ENCODE measurements at regions not wholly inside any gene's neighbourhood (a gene's known extent, or its start where the extent isn't known, plus 50 kb on each side); places are given as distances from the start of the nearest gene placed in this dataset.
A peak's percentile ranks its signal among the peaks of the same experiment; 100 is the strongest.

DNA sequence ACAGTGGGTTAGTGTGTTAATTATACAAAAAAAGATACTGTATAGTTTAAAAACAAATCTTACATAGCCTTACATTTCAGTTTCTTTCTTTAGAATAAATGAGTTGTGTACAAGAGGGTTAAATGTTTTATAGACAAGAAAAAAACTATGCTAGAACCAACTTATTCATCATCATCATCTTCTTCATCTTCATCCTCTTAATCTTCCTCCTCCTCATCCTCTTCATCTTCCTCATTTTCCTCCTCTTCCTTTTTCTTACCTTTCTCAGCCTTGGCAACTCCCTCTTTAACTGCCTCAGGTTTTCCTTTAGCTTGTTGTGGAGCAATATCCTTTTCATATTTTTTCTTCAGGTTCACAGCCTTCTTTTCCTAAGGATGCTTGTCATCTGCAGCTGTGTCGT lies 53.7 kb downstream of the RPS12 start:
- DNase-seq (ENCODE audit: low spot score): no peak

DNA sequence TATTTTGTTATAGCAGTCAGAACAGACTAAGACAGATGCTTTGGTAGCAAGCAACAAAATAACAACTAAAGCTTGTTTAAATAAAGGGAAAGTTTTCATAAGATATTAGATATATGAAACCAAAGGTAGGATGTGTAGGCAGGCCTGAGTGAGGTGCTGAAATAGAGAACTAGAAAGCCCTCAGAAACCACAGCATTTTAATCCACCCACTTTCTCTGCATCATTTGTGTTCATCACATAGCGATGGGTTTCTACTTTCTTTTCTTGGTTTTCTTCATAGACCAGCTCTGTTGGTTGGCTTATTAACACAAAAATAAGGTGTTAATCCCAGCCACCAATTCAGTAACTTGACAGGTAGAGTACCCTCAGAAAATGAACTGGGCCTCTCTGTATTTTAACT lies 58.6 kb downstream of the RPS12 start:
- no peak for DNase-seq (ENCODE audit: low spot score)

DNA sequence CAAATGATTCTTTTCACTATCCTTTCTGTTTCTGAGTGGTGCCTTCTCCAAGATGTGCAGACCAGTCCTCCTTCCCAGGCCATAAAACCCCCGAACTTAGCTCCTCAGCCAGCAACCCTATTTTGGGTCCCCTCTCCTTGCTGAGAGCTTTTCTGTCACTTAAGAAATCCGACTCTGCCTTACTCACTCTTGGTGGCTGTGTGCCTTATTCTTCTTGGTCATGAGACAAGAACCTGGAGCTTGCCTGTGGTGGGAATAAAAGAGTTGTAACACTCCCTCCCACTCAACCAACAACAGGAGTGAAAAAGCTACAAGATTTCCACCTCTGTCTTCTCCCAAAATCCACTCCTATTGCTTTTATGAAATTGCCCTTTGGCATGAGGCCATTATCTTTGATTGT lies 62.6 kb downstream of the RPS12 start:
- DNase-seq (ENCODE audit: low spot score): no peak

DNA sequence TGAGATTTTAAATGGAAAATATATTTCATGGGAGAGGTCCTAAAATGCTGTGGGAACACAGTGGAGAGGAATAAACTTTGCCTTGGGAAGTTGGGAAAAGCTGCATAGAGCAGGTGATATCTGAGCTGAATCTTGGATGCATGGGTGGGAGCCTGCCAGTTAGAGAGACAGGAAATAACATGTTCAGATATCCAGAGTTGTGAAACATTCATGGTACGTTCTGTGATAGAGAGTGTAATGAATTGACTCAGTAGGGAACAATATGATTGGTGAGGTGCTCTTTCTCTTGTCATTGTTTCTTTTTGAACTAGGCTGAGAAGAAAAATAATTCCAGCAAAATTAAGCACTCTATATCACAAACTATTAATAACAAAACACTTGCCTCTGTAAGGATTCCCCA lies 72.8 kb downstream of the RPS12 start:
- DNase-seq (ENCODE audit: low spot score): no peak

DNA sequence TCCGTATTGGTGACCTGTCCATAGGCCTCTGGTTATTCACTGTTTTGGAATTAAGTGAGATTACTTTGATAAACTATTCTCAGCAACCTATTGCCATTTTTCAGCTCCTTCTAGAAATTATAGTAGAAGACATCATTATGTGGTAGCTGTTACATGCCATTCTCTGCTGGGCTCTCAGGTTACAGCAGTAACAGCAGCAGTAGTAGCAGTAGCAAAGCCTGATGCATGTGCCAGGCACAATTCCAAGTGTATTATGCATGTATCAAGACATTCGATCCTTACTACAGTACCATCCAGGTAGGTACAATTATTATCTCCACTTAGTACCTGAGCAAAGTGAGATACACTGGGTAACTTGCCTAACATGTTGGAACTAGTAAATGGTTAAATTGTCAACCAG lies 74.3 kb downstream of the RPS12 start:
- DNase-seq (ENCODE audit: low spot score): no peak

DNA sequence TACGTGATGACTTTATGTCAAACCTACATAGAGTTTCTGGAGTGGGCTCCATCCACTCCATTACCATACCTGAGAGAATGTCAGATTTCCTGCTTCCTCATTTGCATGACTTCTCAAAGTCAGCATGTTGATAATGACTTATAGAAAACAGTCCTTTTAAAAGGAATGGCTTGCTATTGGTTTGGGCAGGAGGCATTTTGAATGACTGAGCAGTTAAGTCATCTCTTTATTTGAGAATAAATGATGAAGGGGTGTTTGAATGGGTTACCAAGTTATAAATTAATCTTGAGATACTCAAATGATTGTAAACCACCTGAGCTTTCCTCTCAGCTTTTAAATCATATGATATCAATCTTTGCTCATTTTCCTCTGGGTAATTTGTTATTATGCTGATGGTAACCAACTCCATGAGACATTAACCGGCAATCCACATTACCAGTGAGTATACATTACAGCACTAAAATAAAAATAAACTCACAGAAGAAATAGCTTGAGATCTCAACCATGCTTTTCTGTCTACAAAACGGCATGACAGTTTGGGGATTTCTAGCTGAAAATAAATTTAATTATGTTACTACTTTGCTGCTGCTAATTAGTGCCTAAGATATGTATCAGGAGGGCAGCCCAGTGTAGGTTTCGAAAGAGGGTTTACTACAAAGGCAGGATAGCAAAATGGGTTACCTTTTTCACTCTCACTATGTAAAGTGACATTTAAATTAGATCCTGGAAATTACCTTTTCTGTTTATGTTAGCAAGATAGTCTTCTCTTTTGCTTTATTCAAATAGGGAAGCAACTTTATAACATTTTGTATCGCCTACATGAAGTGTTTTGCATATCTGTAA lies 78.8 kb downstream of the RPS12 start:
- no peak for DNase-seq (ENCODE audit: low spot score)

DNA sequence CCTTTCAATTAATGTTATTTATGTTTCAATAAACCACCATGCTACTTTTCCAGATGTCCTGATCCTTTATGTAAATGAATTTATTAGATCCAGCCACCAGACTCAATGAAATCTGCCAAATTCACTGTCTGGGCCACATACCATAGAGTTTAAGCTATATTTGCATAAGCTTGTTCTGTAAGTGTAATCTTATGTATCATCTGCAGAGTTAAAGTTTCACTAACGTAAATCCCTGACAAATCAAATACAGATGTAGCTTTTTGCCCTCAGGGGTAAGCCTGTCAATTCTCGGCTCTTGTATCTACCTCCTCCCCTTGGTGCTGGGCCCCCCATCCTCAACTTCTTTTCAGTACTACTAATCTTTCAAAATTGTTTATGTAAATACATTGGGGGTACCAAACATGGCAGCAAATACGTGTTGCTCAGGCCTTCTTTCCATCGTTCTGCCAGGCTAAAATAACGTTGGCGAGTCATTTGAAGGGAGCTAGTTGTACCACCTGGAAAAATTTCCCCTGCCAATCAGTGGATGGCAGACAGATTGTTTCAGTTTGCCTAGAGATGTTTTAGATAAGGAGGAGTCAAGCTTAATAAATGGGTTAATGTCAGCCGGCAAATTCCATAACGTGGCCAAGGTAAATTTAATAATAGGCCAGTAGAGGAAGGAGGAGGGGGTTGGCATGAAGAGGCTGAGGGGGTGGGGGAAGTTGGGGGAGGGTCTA lies 79.6 kb downstream of the RPS12 start:
- DNase-seq (ENCODE audit: low spot score): no peak

DNA sequence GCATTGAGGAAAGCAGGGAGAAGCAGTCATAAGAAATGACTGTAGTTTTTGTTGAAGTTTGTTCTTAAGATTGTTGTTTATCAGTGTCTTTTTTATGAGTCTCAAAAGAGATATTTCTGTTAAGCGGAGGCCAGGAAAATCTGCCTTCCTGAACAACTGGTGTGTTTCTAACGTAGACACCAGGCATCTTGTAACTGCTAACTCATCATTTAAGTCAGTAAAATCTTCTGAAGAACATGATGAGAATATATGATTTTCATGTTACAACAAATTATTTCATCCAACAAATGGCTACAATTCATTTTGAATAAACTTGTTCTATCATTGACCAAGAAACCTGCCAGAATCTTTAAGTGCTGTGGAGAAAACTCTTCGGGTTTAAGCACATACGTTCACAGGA lies 84.0 kb downstream of the RPS12 start:
- DNase-seq (ENCODE audit: low spot score): no peak

DNA sequence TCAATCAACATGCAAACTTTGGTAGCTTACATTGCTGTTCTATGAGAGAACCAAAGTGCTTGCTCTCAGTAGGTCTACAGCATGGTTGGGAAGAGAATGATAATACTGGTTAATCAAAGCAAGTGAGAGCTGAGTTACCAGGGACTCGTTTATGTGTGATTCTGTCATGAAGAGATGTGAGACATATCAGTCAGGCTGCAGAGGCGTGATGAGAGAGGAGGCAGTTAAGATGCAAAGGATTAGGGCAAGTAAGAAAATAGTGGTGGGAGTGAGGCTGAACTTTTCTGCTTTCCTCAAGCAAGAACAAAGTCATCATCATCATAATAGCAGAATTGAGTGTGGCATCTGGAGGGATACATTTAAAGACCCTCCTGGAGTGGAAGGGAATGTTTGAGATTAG lies 86.5 kb downstream of the RPS12 start:
- DNase-seq (ENCODE audit: low spot score): no peak

DNA sequence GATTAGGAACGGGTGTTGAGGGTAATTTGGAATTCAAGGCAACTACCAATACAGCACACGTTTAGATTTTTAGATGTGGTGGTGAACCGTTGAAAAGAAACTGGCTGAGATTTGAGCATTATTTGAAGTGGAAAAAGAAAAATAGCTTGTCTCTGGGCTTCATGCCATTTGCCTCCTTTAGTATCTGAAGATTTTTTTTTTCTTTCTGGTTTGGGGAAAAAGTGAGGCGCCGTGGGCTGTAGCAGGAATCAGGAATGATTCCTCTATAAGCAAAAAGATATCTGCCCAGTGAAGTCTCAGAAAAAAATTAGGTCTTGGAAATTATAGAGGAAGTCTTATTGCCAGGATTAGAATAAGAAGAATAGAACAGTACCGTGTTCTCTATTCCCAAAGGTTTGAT lies 88.5 kb downstream of the RPS12 start:
- no peak for DNase-seq (ENCODE audit: low spot score)

DNA sequence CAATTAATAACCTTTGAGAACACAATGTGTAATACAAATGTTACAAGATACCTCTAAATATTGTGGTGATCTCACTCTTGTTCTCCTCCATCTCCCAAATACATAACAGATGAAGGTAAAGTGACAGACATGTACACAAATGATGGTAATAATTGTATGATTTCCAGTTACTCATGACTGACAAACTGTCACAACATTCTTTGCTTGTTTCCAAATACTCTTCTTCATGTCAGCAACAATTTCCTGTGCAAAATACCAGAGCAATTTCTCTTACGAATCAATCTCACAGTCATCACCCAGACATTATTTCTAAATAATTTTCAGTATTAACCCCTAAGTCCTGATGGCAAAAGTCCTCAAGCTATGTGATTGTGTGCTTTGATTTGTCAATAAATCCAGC lies 92.9 kb downstream of the RPS12 start:
- no peak for DNase-seq (ENCODE audit: low spot score)

DNA sequence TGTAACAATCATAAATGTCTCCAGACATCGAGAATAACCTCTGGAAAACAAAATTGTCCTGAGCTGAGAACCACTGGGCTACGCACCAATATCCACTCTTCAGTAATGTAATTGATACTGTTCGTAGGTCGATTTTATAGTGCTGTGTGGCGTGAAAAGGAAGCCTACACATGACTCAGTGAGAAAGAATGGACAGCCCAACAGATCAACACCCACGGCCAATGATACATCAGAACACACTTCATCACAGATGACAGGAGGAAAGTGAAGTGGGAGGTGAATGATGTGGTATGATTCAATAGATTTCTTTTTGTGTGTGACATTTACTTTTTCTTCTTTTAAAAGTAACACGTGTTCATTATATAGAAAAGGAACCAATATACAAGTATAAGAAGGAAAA lies 93.5 kb downstream of the RPS12 start:
- DNase-seq (ENCODE audit: low spot score): no peak

DNA sequence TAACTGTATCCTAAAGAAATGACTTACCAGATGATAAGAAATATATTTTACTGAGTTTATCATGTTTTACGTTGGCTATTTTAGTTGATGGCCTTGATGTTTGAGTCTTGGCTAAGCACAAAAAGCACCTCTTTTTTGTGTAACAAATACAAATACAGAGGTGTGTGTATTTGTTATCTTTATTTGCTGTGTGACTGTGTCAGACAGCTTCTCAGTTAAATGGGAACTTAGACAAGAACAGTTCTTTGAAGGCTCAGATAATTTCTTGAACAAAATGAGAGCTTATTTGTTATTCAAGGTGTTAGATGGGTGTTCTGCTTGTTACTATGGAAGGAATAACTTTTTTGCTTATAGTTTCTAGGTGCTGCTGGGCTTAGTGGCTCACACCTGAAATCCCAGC lies 95.4 kb downstream of the RPS12 start:
- DNase-seq (ENCODE audit: low spot score): no peak

DNA sequence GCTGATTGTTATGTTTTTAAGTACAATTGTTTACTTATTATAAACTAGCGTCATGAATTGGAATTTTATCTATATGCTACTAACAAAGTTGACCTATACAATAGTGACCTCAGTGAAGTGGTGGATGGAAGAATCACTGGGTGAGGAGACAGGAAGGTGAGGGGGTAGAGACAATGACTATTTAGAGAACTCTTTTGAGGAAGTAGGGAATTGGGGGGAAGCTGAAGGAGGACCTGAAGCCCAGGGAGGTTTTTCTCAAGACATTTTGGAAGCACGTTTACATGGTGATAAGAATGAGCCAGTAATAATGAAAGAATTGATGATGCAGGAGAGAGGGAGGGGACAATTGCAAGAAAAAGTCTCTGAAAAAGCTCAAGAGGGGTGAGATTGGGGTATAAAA lies 96.4 kb downstream of the RPS12 start:
- DNase-seq (ENCODE audit: low spot score): no peak

DNA sequence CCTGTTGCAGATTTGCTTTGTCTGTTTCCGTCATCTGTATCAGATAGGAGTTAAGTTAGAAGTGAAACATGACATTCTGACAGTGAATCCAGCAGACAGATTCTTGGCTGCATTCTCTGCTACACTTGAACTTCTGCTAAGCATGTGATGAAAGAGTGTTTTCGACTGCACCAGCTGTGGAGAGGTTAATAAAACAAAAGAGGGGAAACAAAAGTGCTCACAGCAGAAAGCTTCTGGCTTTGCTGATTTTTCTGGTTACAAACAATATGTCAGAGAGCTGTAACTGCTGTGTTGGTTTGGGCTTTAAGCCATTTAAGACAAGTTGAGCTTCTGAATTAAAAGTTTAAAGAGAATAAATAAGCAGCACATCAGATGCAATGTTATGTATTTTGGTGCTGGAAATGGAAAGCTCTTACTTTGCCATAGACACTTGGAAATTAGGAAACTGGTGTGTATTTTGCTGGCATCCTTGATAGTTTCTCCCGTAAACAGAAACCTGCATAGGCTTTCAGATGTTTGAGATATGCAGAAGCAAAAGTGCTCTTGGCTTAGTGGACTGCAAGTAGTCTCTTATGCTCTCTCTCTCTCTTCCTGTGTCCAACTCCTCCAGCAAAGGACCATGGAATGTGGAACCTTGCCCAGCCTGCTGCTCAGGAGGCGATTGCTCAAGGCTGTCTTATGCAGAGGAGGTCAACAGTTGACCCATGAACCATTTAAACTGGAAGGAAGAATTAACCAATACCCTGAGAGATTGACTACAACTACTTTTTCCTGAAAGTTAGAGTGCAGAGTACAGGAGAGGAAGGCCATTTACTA lies 104.9 kb downstream of the RPS12 start:
- DNase-seq (ENCODE audit: low spot score): peak; percentile 66

DNA sequence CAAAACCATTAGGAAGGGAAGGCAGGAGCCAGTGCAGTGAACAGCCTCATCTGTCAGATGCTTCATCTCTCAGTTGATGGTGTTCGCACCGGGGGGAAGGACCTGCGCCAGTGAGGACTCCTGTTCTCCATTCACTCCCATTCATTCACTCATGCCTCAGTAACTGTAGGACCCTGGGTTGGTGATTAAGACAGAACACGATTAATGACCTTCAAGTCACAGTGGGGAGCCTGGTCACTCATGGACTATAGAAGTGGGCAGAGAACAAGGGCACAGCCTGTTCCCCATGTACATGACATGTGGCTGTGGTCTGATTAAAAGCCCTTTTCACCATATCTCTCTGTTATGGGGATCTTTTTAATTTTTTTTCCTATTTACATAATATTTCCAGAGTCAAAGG lies 113.3 kb downstream of the RPS12 start:
- DNase-seq (ENCODE audit: low spot score): no peak

DNA sequence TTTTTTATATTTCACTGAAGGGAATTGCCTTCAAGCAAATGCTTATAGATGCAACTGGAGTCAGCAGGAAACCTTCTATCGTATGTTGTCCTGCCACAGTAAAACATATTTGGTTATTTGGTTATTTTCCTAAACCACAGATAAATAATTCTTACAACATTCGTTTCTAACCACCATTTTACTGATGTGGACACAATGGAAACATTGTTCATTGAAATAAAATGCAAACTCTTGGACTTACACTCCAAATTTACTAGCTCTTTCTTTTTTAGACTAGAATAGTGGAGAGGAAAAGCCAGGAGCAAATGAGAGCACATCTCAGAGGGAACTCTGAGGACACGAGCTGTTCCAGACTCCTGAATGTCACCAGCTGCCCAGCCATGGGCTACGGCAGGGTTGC lies 114.8 kb downstream of the RPS12 start:
- no peak for DNase-seq (ENCODE audit: low spot score)

DNA sequence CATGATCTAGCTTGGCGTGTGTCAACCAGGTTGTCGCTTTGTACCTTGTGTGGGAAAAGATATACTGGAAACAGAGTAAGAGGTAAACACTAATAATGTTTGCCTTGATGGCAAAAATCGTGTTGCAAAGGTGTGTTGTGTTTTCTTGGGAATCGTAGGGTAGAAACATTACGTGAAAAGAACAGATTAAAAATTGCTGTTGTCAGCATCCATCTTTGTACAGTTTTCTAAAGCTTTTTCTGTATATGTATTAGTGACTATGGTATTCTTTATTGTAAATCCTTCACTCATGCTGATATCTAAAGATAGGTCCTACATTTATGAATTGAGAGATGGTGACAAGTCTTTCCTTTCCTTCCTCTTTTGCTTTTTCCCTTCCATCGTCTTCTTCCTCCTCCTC lies 116.9 kb downstream of the RPS12 start:
- DNase-seq (ENCODE audit: low spot score): no peak

DNA sequence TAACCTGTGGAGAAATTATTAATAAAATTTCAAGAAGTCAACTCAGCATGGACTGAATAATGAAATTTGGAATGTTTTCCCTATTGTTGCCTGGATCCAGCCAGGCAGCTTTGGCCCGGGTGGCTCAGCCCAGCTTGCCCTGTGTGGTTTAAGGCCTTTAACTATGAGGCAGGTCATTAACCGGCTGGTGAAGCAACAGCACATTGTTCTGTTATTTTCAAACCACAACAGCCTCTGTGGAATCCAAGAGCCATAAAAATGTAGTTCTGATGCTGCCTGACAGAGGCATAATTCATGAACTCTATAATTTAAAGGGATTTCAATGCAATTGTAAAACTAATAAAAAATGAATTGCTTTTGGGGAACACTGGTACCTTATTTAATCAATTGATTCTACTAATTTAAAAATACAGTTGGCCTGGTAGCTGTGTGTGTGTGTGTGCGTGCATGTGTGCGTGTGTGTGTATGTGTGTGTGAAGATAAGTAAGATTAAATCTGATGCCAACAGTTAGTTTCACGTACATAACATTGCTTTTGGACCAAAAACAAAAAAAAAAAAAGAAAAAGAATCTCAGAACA lies 117.7 kb downstream of the RPS12 start:
- no peak for DNase-seq (ENCODE audit: low spot score)

DNA sequence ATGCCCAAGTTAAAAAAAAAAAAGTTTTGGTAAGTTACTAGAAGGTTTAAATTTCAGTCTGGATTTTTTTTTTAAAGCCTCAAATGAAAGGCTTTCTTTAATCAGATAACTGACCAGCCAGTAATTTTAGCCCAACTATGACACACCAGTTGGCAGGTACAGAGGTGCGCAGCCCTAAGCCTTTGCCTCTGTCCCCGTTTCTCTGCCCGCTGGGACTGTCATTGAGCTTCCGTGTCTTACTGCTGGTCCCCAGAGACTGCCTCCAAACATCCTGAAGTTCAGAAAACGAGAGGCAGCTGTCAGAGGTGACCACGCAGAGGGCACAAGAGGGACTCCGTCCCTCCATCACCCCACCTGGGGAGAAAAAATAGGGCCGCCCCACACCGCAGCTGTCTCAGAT lies 118.2 kb downstream of the RPS12 start:
- no peak for DNase-seq (ENCODE audit: low spot score)

DNA sequence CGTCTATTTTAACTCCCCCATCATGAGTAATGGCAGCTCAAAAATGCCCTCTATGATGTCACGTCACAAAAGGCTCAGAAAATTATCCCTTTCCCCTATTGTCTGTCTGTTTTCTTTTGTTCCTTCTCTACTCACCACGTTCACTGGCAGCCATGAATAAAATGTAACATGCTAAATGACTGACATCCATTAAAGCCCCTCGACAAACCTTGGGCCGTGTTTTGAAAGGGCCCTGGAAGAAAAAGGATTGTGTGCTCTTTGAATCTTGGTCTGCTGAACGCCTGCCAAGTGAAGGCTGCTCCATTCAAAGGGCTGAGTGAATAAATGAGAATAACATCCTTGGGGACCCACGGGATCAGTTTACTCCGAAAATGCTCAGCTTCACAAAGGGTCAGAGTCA lies 118.7 kb downstream of the RPS12 start:
- DNase-seq (ENCODE audit: low spot score): no peak

DNA sequence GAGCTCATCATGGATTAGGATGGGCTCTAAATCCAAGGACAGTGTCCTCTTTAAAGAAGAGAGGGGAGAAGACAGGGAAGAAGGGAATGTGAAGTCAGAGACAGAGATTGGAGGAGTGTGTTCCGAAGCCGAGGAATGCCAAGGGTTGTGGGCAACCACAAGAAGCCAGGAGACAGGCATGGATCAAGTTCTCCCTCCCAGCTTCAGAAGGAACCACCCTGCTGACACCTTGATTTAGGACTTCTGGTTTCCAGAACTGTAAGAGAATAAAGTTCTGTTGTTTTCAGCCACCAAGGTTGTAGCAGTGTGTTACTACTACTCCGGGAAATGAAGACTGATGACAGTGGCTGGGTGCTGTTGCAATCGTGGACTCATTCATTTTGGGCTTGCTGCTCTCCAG lies 120.1 kb downstream of the RPS12 start:
- DNase-seq (ENCODE audit: low spot score): no peak

Measured in mucosa of gallbladder (tissue), 1 donor.